EH (cell line): ENCODE measurements at regions not wholly inside any gene's neighbourhood (a gene's known extent, or its start where the extent isn't known, plus 50 kb on each side); places are given as distances from the start of the nearest gene placed in this dataset.

Experiments
- DNase-seq: peaks from one replicate; pipeline ENCODE4 v3.0.0-alpha.2; 2015; ENCODE audit warnings: low read depth

- DNase-seq: peak; percentile 21
Measured at GRCh38 chr13:106433066-106433465, 102.4 kb downstream of the EFNB2 start.

GRCh38 chr13:106432636-106433035 lies 102.8 kb downstream of the EFNB2 start:
- peak; percentile 35 for DNase-seq

- no peak for DNase-seq
Measured at GRCh38 chr13:106426909-106427308, 108.6 kb downstream of the EFNB2 start.

- DNase-seq: no peak
Measured at GRCh38 chr13:106425661-106426060, 109.8 kb downstream of the EFNB2 start.

- peak; percentile 34 for DNase-seq
Measured at GRCh38 chr13:106424805-106425204, 110.7 kb downstream of the EFNB2 start.

GRCh38 chr13:106423530-106423929 lies 111.9 kb downstream of the EFNB2 start:
- DNase-seq: no peak

GRCh38 chr13:106418556-106418955 lies 116.9 kb downstream of the EFNB2 start:
- peak; percentile 88 for DNase-seq

- no peak for DNase-seq
Measured at GRCh38 chr13:106417467-106418110, 117.9 kb downstream of the EFNB2 start.

GRCh38 chr13:106416645-106417044 lies 118.8 kb downstream of the EFNB2 start:
- no peak for DNase-seq

- no peak for DNase-seq
Measured at GRCh38 chr13:106415971-106416370, 119.5 kb downstream of the EFNB2 start.

- peak; percentile 30 for DNase-seq
Measured at GRCh38 chr13:106415442-106415841, 120.0 kb downstream of the EFNB2 start.

- DNase-seq: no peak
Measured at GRCh38 chr13:106407338-106407737, 128.1 kb downstream of the EFNB2 start.

GRCh38 chr13:106405731-106406130 lies 129.7 kb downstream of the EFNB2 start:
- DNase-seq: no peak

- DNase-seq: no peak
Measured at GRCh38 chr13:106403280-106403679, 132.2 kb downstream of the EFNB2 start.

GRCh38 chr13:106402866-106403265 lies 132.6 kb downstream of the EFNB2 start:
- no peak for DNase-seq

GRCh38 chr13:106401081-106401480 lies 134.4 kb downstream of the EFNB2 start:
- DNase-seq: no peak

- DNase-seq: no peak
Measured at GRCh38 chr13:106400289-106400688, 135.2 kb downstream of the EFNB2 start.

- no peak for DNase-seq
Measured at GRCh38 chr13:106398289-106398688, 137.2 kb downstream of the EFNB2 start.

GRCh38 chr13:106393776-106394175 lies 141.7 kb downstream of the EFNB2 start:
- DNase-seq: peak; percentile 45

- DNase-seq: no peak
Measured at GRCh38 chr13:106391681-106392080, 143.8 kb downstream of the EFNB2 start.

GRCh38 chr13:106391271-106391670 lies 144.2 kb downstream of the EFNB2 start:
- DNase-seq: no peak

GRCh38 chr13:106390367-106390766 lies 145.1 kb downstream of the EFNB2 start:
- no peak for DNase-seq

- DNase-seq: no peak
Measured at GRCh38 chr13:106385654-106386053, 149.8 kb downstream of the EFNB2 start.

- no peak for DNase-seq
Measured at GRCh38 chr13:106384516-106384915, 150.9 kb downstream of the EFNB2 start.
